Umbilical cord (tissue), 1 donor: ENCODE measurements at regions not wholly inside any gene's neighbourhood (a gene's known extent, or its start where the extent isn't known, plus 50 kb on each side); places are given as distances from the start of the nearest gene placed in this dataset.
"Not testable (repeated sequence)": the region's sequence is repeated elsewhere in the genome, so short reads cannot be mapped to it uniquely, and the experiment has no call there.

Source experiments
- DNase-seq: peaks from one replicate; pipeline ENCODE4 v3.0.0-alpha.2; 2015; ENCODE audit warnings: low spot score

DNA sequence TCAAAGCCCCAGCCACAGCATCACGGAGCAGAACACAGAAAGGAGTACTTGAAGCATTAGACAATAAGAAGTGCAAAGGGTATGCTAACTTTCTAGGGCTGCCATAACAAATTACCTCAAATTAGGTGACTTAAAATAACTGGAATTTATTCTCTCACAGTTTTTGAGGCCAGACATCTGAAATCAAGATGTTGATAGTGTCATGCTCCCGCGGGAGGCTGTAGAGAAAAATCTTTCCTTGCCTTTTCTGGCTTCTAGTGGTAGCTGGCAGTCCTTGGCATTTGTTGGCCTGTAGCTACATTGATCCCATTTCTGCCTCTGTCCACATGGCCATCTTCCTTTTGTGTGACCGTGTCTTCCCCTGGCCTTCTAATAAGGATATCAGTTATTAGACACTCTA, 51.9 kb upstream of the SPDL1 start:
- no peak for DNase-seq

DNA sequence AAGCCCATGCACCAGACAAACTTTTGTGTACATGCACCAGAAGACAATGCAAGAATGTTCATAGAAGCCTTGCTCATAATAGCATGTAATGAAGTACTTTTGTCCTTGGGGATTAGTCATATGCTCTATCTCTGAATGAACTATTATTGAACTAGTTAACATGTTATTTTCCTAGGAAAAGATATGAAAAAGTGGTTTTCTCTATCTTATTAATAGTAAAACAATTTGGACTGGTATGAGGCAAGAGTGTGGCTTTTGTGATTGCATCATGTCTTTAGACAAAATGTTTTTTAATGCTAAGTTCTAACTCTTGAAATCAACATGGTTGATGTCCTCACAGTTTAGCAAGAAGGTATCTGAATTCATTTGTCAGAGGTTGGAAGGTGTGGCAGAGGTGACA, 55.7 kb upstream of the SPDL1 start:
- DNase-seq, result no peak

DNA sequence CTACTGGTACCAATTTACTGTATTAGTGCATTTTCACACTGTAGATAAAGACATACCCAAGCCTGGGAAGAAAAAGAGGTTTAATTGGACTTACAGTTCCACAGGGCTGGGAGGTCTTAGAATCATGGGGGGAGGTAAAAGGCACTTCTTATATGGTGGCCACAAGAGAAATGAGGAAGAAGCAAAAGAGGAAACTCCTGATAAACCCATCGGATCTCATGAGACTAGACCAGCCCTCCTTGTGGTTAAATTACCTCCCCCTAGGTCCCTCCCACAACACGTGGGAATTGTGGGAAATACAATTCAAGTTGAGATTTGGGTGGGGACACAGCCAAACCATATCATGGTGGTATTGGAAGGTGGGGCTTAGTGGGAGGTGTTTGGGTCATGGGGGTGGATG, 56.5 kb upstream of the SPDL1 start:
- no peak for DNase-seq

DNA sequence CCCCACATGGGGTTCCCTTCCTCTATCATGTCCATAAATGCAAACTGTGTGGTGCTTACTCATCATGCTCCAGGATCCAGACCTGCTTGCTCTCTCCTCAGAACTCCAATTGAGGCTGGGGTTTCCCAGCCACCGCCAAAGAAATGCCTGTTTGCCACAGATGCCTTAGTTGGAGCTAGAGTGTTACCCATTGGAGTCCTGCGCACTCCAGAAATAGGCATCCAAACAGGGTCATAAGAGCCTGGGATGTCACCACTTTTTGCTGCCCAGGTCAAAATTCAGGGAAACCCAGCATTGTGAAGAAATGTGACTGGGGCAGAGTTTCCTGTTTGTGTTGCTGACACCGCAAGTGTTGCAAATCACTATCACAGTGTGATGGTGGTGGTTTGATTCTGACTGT, 60.7 kb upstream of the SPDL1 start:
- DNase-seq, result no peak

DNA sequence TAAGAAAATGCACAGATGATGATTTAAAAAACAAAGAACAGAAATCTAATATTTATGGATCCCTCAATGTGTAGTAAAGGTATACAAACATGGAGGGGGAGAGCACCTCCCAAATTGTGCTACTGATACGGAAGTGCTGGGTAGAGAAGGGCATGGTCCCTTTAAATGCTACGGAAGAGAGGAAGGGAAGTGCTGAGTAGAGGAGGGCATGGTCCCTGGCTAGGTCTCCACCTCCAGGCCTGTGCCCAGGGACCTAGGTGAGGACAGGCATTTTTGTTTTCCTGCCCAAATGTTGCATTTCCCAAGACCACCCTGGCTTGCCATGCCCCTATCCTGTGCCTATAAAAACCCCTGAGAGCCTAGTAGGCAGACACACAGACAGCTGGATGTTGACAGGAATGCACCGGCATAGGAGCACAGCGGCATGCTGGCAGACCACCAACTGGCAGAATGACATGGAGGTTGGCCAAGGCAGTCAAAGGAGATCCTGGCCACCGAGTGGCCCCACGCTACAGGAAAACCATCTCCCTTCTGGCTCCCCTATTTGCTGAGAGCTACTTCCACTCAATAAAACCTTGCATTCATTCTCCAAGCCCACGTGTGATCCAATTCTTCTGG, 62.1 kb upstream of the SPDL1 start:
- no peak for DNase-seq

DNA sequence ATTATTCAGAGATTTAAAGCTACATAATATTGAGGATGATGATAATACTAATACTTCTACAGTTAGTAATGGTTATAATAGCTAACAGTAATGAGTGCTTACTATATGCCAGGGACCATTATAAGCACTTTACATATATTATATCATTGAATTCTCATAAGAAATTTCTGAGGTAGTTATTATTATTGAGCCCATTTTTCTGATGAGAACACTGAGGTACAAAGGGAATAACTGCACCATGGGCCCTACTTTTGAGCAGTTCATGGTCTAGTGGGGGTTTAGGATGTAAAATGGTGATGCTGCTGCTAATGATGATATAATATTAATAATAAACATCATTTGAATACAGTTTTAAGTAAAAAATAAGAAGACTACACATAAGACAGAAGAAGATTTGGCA, 64.2 kb upstream of the SPDL1 start:
- no peak for DNase-seq

- DNase-seq, result not testable (repeated sequence)
These were observed 64.8 kb upstream of the SPDL1 start for GRCh38 chr5:169518779-169519178.

GRCh38 chr5:169512385-169512784, 71.2 kb upstream of the SPDL1 start:
- no peak for DNase-seq

GRCh38 chr5:169511708-169512107, 71.9 kb upstream of the SPDL1 start:
- no peak for DNase-seq

DNA sequence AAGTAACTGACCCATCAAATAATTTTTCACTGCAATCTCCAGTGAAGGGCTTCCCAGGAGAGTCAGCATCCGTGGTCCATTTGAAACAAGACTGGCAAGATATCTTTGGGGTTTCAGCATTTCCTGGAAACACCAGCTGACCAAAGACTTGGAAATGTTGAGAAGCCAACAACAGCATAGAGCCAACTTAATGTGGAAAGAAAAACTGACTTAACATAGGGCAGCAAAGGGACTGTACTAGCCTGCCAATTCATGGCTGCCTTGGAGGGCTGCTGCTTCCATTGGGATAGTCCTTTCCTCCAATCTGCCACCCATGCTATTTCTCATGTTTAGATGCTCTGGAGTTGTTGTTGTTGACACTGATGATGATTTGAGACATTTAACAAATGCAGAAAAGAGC, 76.5 kb upstream of the SPDL1 start:
- no peak for DNase-seq

GRCh38 chr5:169503886-169504285, 79.7 kb upstream of the SPDL1 start:
- DNase-seq, result peak; percentile 79

DNA sequence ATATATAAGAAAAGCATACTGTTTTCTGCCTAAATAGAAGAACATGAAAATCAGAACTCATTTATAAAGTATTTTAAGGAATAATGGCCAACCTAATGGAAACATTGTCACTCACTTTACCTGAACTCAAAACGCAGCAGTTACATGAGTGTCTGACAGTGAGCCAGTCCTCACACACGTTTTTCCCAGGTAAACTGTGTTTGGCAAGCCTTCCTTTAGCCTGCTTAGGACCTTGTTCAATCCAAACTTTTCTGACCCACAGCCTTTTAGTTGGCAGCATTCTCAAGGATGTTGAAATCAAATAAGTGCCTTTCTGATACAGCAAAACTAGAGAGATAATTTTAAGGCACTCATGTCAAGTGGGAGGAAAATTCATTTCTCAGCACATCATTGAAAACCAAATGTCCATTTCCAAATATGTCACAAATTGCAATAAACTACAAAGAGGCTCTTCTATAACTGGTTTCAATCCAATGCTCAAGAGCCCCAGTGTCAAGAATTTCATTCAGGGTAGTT, 83.5 kb upstream of the SPDL1 start:
- peak; percentile 58 for DNase-seq

DNA sequence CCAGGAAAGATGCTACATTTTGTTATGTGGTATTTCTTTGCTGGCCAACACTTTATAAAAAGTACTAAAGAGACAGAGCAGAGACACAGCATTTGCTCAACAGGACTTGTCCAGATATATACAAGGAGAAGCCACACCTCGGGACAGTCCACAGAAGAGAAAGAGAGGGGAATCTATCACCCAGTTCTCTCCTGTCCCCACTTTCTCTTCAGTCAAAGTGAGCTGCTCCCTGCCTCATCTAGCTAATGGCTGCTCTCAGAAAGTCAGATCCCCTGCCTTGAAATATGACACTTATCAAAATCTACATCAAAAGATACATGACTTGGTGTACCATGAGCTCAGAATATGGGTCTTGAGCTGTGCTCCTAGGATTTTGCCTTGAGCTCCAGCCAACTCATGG, 86.7 kb upstream of the SPDL1 start:
- DNase-seq, result no peak

DNA sequence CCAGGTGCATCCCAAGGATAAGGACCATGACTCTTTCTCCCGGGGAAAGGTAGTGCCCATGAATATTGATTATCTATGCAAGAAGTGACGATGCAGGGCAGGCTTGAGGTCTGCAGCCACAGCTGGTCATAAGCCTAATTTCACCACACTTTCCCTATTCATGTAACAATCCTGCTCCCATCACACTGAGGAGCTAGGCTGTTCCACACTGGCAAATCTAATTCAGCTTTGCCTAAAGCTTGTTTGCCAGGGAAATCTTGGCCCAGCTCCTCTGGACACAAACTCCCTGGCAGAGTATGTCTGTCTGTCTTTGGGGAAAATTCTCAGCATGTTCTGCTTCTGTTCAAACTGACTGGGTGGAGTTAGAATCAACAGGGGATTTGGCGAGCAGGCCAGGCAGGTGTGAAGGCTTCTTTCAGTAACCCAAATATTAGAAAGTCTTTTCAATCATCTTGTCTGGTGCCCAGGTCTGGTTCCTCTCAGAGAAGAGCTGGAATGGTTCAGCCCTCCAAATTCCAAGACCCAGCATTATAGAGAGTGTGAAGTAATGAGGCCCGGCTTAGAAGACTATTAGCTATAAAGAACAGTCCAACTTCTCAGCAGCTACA, 88.5 kb upstream of the SPDL1 start:
- peak; percentile 37 for DNase-seq

DNA sequence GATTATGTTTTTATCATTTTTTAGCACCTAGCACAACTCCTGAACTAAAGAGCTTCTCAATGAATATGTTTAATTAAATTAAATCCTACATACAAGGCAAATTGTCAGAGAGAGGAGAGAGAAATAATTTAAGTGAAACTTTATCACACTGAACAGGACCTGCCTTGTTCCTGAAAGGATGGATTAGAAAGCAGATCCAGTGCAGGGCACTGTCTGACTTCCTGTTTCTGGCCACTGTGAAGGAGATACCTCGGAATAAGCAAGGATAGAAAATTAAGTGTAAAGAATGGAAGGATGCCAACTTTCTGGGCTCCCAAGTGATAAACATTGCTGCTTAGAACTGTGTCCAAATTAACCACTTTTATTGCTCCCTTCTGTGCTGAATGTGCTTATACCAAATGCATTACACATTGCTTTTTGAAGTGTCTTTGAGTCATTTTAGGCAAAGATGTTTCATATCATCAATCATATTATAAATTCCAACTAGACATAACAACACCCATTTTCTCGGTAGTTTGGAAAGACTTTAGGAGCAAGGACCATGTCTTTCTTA, 89.1 kb upstream of the SPDL1 start:
- peak; percentile 52 for DNase-seq

- DNase-seq, result no peak
These were observed 109.3 kb upstream of the SPDL1 start for GRCh38 chr5:169474226-169474625.

DNA sequence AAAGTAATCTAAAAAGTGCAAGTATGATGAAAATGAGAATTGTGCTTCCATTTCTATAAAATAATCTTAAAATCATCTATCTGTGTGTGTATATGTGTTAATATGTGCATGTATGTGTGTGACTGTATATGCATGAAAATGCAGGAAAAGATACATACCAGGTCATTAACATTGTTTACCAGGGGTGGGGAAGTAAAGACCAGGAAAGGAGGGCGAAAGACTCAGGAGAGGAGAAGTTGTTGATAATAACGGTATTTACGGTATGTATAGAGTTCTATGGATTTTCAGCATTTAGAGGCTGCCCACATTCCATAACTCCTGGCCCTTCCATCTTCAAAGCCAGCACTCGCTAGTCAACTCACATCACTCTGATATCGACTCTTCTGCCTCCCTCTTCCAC, 111.0 kb upstream of the SPDL1 start:
- no peak for DNase-seq

DNA sequence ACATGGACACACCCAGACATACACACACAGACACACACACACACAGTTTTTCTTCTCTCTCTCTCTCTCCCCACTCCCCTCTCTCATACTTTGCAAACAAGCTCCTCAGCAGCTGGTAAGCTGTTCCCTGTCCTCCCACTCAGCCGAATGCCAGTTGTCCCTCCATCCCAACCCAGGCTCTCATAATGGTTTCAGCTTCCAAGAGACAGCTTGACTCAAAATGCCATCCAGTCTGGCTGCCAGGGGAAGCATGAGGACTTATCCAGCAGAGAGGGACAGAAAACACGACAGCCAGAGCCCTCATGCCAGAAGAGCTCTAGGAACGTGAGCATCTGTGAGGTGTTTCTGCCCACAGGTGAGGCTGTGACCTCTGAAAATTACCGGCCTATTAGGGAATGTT, 112.6 kb upstream of the SPDL1 start:
- DNase-seq, result no peak

- no peak for DNase-seq
These were observed 116.4 kb upstream of the SPDL1 start for GRCh38 chr5:169467041-169467771.

- DNase-seq, result no peak
These were observed 122.7 kb upstream of the SPDL1 start for GRCh38 chr5:169460896-169461295.

GRCh38 chr5:169460123-169460522, 123.5 kb upstream of the SPDL1 start:
- no peak for DNase-seq

GRCh38 chr5:169458221-169458620, 125.4 kb upstream of the SPDL1 start:
- DNase-seq, result no peak

DNA sequence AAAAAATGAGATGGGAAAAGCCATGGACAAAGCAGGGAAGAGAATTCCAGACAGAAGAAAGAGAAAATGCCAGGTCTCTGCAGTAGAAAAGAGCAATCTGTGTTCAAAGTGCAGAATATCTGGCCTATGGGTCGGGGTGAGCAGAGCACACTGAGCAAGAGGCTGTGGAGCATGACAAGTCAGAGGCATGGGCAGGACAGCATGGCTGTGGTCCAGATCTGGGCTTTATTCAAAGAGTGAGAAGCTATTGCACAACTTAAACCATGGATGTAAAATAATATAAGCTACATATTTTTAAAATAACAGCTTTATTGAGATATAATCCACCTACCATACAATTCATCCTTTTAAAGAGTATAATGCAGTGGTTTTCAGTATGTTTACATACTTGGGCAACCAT, 133.1 kb upstream of the SPDL1 start:
- peak; percentile 90 for DNase-seq
